ENCODE measurements at regions not wholly inside any gene's neighbourhood (a gene's known extent, or its start where the extent isn't known, plus 50 kb on each side); places are given as distances from the start of the nearest gene placed in this dataset.

DNA sequence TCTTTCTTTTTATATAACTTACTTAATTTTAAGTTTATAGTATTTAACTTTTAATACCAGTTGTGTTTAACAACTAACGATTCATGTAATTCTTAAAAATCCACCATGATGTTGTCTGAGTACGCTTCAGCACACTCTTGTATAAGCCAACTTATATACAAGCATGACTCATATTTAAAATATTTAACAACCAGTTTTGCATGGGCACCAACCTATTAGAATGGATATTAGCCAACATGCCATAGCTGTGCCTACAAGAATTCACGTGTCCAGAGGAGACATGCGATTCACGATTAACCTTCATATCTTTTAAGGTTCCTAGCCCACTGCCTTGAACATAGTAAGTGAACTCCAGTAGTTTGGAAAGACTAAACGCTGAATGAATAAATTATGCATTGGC, 1023.2 kb downstream of the TBL1XR1 start:
- no peak overlapping the region for H3K4me3 ChIP-seq (replicated peaks; ENCODE audit: insufficient read depth, low read length)
- no peaks in the 10 kb centered on the region for H3K27me3 ChIP-seq (ENCODE audit: insufficient read depth, poor library complexity, severe bottlenecking)
- DNase-seq (ENCODE audit: low read depth in 1 of 2, low spot score in 1 of 2), result no peak
- no peak overlapping the region for H3K27ac ChIP-seq (replicated peaks)
- TF ChIP-seq, protein P1, sequence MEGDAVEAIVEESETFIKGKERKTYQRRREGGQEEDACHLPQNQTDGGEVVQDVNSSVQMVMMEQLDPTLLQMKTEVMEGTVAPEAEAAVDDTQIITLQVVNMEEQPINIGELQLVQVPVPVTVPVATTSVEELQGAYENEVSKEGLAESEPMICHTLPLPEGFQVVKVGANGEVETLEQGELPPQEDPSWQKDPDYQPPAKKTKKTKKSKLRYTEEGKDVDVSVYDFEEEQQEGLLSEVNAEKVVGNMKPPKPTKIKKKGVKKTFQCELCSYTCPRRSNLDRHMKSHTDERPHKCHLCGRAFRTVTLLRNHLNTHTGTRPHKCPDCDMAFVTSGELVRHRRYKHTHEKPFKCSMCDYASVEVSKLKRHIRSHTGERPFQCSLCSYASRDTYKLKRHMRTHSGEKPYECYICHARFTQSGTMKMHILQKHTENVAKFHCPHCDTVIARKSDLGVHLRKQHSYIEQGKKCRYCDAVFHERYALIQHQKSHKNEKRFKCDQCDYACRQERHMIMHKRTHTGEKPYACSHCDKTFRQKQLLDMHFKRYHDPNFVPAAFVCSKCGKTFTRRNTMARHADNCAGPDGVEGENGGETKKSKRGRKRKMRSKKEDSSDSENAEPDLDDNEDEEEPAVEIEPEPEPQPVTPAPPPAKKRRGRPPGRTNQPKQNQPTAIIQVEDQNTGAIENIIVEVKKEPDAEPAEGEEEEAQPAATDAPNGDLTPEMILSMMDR (IDR thresholded peaks at IDR 0.05; ENCODE audit: insufficient read depth, low read length), result no peak
- TF ChIP-seq POLR2AphosphoS5 (IDR thresholded peaks at IDR 0.05; ENCODE audit: low read depth), result no peak
- no peak for TF ChIP-seq GABPA (IDR thresholded peaks at IDR 0.05; ENCODE audit: low read depth)
- TF ChIP-seq, protein P2, sequence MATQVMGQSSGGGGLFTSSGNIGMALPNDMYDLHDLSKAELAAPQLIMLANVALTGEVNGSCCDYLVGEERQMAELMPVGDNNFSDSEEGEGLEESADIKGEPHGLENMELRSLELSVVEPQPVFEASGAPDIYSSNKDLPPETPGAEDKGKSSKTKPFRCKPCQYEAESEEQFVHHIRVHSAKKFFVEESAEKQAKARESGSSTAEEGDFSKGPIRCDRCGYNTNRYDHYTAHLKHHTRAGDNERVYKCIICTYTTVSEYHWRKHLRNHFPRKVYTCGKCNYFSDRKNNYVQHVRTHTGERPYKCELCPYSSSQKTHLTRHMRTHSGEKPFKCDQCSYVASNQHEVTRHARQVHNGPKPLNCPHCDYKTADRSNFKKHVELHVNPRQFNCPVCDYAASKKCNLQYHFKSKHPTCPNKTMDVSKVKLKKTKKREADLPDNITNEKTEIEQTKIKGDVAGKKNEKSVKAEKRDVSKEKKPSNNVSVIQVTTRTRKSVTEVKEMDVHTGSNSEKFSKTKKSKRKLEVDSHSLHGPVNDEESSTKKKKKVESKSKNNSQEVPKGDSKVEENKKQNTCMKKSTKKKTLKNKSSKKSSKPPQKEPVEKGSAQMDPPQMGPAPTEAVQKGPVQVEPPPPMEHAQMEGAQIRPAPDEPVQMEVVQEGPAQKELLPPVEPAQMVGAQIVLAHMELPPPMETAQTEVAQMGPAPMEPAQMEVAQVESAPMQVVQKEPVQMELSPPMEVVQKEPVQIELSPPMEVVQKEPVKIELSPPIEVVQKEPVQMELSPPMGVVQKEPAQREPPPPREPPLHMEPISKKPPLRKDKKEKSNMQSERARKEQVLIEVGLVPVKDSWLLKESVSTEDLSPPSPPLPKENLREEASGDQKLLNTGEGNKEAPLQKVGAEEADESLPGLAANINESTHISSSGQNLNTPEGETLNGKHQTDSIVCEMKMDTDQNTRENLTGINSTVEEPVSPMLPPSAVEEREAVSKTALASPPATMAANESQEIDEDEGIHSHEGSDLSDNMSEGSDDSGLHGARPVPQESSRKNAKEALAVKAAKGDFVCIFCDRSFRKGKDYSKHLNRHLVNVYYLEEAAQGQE (IDR thresholded peaks at IDR 0.05; ENCODE audit: insufficient replicate concordance, low read depth), result no peak
- no peak for TF ChIP-seq SPI1 (IDR thresholded peaks at IDR 0.05; ENCODE audit: borderline replicate concordance, low read depth)

DNA sequence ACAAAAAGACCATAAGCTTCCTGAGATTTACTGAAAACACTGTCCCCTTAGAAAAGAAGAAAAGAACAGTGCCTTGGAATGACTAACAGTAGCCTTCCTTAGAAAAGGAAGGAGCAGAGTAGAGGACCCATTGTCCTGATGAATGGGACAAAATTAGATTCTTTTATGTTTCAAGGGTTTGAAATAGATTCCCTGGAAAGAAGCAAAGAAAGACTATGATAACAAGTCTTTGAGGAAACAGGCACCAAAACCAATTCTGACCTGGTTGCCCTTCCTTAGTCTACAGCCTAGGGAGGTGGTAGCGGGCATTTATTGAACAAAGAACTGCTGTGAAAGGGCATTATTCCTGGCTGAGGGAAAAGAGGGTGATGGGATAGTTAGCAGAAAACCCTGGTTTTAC, 1024.8 kb downstream of the TBL1XR1 start:
- TF ChIP-seq GABPA (IDR thresholded peaks at IDR 0.05; ENCODE audit: low read depth) (no peak), POLR2AphosphoS5 (IDR thresholded peaks at IDR 0.05; ENCODE audit: low read depth) (no peak), SPI1 (IDR thresholded peaks at IDR 0.05; ENCODE audit: borderline replicate concordance, low read depth) (no peak)
- TF ChIP-seq, protein P2 (IDR thresholded peaks at IDR 0.05; ENCODE audit: insufficient replicate concordance, low read depth), result no peak
- TF ChIP-seq, protein P1 (IDR thresholded peaks at IDR 0.05; ENCODE audit: insufficient read depth, low read length), result no peak
- Histone ChIP-seq H3K4me3 (replicated peaks; ENCODE audit: insufficient read depth, low read length) (no peak overlapping the region), H3K27ac (replicated peaks) (no peak overlapping the region), H3K27me3 (ENCODE audit: insufficient read depth, poor library complexity, severe bottlenecking) (no peaks in the 10 kb centered on the region)
- DNase-seq (ENCODE audit: low read depth in 1 of 2, low spot score in 1 of 2), result no peak

DNA sequence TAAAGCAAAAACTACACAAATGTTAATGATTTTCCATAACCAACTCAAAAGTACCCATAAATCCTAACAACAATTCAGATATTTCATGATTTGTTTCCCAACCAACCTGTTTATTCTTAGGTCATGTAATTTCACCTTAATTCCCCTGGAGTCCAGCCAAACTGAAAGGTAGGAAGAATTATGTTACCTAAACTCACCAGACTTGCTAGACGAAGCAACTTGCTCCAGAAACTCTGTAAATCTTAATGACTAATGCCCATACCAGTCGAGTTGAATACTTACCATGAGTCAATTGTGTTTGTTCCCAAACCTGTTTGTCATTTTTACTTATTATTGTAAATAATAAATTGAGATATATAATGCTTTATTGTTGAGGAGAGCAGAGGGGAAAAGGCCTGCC, 1030.0 kb downstream of the TBL1XR1 start:
- DNase-seq (ENCODE audit: low read depth in 1 of 2, low spot score in 1 of 2), result no peak
- Histone ChIP-seq H3K4me3 (replicated peaks; ENCODE audit: insufficient read depth, low read length) (no peak overlapping the region), H3K27ac (replicated peaks) (no peak overlapping the region), H3K27me3 (ENCODE audit: insufficient read depth, poor library complexity, severe bottlenecking) (no peaks in the 10 kb centered on the region)
- TF ChIP-seq GABPA (IDR thresholded peaks at IDR 0.05; ENCODE audit: low read depth), result no peak
- TF ChIP-seq SPI1 (IDR thresholded peaks at IDR 0.05; ENCODE audit: borderline replicate concordance, low read depth), result no peak
- TF ChIP-seq POLR2AphosphoS5 (IDR thresholded peaks at IDR 0.05; ENCODE audit: low read depth), result no peak
- TF ChIP-seq, protein P1 (IDR thresholded peaks at IDR 0.05; ENCODE audit: insufficient read depth, low read length), result no peak

DNA sequence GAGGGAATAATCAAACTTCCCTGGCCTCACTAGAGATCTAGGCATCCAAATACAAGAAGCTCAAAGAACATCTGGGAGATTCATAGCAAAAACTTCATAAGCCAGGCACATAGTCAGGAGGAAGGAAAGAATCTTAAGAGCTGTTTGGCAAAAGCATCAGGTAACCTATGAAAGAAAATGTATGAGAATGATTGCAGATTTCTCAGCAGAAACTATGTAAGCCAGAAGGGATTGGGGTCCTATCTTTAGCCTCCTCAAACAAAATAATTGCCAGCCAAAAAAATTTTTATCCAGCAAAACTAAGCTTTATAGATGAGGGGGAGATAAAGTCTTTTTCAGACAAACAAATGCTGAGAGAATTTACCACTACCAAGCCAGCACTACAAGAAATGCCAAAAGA, 1036.3 kb downstream of the TBL1XR1 start:
- no peak overlapping the region for H3K27ac ChIP-seq (replicated peaks)
- DNase-seq (ENCODE audit: low read depth in 1 of 2, low spot score in 1 of 2), result no peak
- H3K4me3 ChIP-seq (replicated peaks; ENCODE audit: insufficient read depth, low read length), result no peak overlapping the region
- no peaks in the 10 kb centered on the region for H3K27me3 ChIP-seq (ENCODE audit: insufficient read depth, poor library complexity, severe bottlenecking)
- no peak for TF ChIP-seq POLR2AphosphoS5 (IDR thresholded peaks at IDR 0.05; ENCODE audit: low read depth)
